Nephron (organoid): ENCODE measurements at regions not wholly inside any gene's neighbourhood (a gene's known extent, or its start where the extent isn't known, plus 50 kb on each side); places are given as distances from the start of the nearest gene placed in this dataset.

ENCODE experiments used
- H3K27ac Mint-ChIP-seq, 3 experiments: 2 replicates each; pipeline ENCODE4 v1.8.0; 2020; ENCODE audit warnings: mixed read lengths in 3 of 3, mild to moderate bottlenecking in 2 of 3, moderate library complexity in 1 of 3
- H3K27me3 Mint-ChIP-seq: 2 replicates; pipeline ENCODE4 v1.8.0; 2021; ENCODE audit warnings: low read depth, mild to moderate bottlenecking, moderate library complexity, mixed read lengths
- H3K36me3 Mint-ChIP-seq: 2 replicates; pipeline ENCODE4 v1.8.0; 2020; ENCODE audit warnings: low read depth, mixed read lengths
- H3K4me1 Mint-ChIP-seq: 2 replicates; pipeline ENCODE4 v1.8.0; 2020; ENCODE audit warnings: mixed read lengths
- H3K4me3 Mint-ChIP-seq, 3 experiments: 2 replicates each; pipeline ENCODE4 v1.8.0; 2020; ENCODE audit warnings: mild to moderate bottlenecking in 3 of 3, mixed read lengths in 3 of 3, moderate library complexity in 2 of 3
- H3K9me3 Mint-ChIP-seq: 2 replicates; pipeline ENCODE4 v1.8.0; 2020; ENCODE audit warnings: mixed read lengths
- TF ChIP-seq, protein P1 (sequence below), 3 experiments: fragments of 200-600 bp; sonication (generic); IDR thresholded peaks; one replicate each; pipeline ENCODE4 v1.5.0; 2021; ENCODE audit warnings: antibody characterized with exemption in 3 of 3; ENCODE audit not compliant: unreplicated experiment in 3 of 3

DNA sequence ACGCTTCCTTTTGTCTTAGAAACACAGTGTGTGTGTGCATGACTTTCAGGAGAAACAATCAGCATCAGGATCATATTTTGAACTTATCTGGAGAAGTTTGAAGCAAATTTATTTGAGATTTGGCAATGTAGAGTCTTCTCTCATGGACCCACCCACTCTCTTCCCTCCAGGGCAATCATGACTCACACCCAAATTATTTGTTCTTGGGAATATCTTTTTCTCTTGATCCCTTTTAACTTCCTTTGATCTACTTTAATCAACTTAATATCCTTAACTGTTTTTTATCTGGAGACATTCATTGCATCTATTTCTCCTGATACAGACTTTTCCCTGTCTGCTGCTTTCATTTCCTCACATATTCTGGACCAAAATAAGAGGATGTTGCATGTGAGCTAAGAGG lies 1174.3 kb downstream of the GATA3 start:
- Mint-ChIP-seq H3K9me3 (no peaks in the 10 kb centered on the region), H3K4me3 (no peak overlapping the region), H3K27me3 (peaks cover 19% of the 10 kb centered on the region), H3K36me3 (no peaks in the 10 kb centered on the region), H3K4me1 (no peaks in the 10 kb centered on the region), H3K27ac (no peak overlapping the region)
- TF ChIP-seq, protein P1, sequence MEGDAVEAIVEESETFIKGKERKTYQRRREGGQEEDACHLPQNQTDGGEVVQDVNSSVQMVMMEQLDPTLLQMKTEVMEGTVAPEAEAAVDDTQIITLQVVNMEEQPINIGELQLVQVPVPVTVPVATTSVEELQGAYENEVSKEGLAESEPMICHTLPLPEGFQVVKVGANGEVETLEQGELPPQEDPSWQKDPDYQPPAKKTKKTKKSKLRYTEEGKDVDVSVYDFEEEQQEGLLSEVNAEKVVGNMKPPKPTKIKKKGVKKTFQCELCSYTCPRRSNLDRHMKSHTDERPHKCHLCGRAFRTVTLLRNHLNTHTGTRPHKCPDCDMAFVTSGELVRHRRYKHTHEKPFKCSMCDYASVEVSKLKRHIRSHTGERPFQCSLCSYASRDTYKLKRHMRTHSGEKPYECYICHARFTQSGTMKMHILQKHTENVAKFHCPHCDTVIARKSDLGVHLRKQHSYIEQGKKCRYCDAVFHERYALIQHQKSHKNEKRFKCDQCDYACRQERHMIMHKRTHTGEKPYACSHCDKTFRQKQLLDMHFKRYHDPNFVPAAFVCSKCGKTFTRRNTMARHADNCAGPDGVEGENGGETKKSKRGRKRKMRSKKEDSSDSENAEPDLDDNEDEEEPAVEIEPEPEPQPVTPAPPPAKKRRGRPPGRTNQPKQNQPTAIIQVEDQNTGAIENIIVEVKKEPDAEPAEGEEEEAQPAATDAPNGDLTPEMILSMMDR (IDR thresholded peaks at IDR 0.05; ENCODE audit: unreplicated experiment in 3 of 3): no peak

GRCh38 chr10:9229702-9230244 lies 1175.3 kb downstream of the GATA3 start:
- no peak overlapping the region for H3K27ac Mint-ChIP-seq
- peaks cover 16% of the 10 kb centered on the region for H3K27me3 Mint-ChIP-seq
- H3K36me3 Mint-ChIP-seq: no peaks in the 10 kb centered on the region
- H3K4me1 Mint-ChIP-seq: no peaks in the 10 kb centered on the region
- no peak overlapping the region for H3K4me3 Mint-ChIP-seq
- H3K9me3 Mint-ChIP-seq: no peaks in the 10 kb centered on the region
- TF ChIP-seq, protein P1 (IDR thresholded peaks at IDR 0.05; ENCODE audit: unreplicated experiment in 3 of 3): no peak

GRCh38 chr10:9230625-9231024 lies 1176.1 kb downstream of the GATA3 start:
- no peaks in the 10 kb centered on the region for H3K4me1 Mint-ChIP-seq
- H3K27me3 Mint-ChIP-seq: peaks cover 16% of the 10 kb centered on the region
- H3K27ac Mint-ChIP-seq: no peak overlapping the region
- H3K9me3 Mint-ChIP-seq: no peaks in the 10 kb centered on the region
- no peaks in the 10 kb centered on the region for H3K36me3 Mint-ChIP-seq
- TF ChIP-seq, protein P1 (IDR thresholded peaks at IDR 0.05; ENCODE audit: unreplicated experiment in 3 of 3): no peak
- no peak overlapping the region for H3K4me3 Mint-ChIP-seq

DNA sequence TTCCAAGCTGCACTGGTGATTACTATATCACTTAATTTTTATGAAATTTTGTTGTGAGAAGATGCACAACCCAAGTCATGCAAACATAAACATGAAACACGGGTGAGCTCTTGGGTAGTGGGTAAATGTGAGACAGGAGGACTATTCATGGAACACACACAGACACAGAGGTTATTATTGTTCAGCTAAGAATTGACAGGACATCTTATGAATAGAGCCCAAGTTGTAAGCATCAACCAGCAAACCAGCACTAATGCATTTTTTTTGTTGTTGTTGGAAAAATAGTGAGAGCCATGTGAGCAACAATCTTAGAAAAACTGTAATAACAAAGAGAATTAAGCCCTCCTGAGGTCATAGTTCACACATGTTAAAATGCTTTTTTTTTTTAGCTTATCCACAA lies 1179.7 kb downstream of the GATA3 start:
- Mint-ChIP-seq H3K9me3 (no peaks in the 10 kb centered on the region), H3K27me3 (peaks cover 8% of the 10 kb centered on the region), H3K36me3 (no peaks in the 10 kb centered on the region), H3K4me1 (no peaks in the 10 kb centered on the region), H3K4me3 (no peak overlapping the region), H3K27ac (no peak overlapping the region)
- TF ChIP-seq, protein P1 (IDR thresholded peaks at IDR 0.05; ENCODE audit: unreplicated experiment in 3 of 3): no peak

DNA sequence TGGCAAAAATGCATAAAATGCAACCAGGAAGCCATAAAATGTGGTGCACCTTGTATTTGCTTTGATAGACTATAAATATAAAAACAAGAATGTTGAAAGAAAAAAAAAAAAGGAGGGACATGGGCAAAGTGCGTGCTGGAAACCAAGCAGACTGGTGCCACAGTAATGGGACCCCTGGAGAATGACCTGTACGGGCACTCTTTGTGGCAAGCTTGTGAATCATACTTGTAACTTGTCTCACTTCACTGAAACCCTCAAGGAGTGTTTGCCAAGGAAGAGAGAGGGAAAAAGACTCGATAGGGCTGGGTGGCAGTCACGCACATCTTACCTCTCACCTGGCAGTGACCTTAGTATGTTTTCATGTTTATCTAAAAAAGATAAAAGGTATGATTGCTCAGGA lies 1183.6 kb downstream of the GATA3 start:
- H3K36me3 Mint-ChIP-seq: no peaks in the 10 kb centered on the region
- peak overlapping the region in 1 of 3 experiments; percentile 73 for H3K27ac Mint-ChIP-seq
- no peak overlapping the region for H3K4me3 Mint-ChIP-seq
- TF ChIP-seq, protein P1 (IDR thresholded peaks at IDR 0.05; ENCODE audit: unreplicated experiment in 3 of 3): no peak
- no peaks in the 10 kb centered on the region for H3K4me1 Mint-ChIP-seq
- no peaks in the 10 kb centered on the region for H3K27me3 Mint-ChIP-seq
- H3K9me3 Mint-ChIP-seq: no peaks in the 10 kb centered on the region

GRCh38 chr10:9239298-9239697 lies 1184.8 kb downstream of the GATA3 start:
- peaks cover 6% of the 10 kb centered on the region for H3K4me1 Mint-ChIP-seq
- no peak overlapping the region for H3K4me3 Mint-ChIP-seq
- no peaks in the 10 kb centered on the region for H3K9me3 Mint-ChIP-seq
- H3K36me3 Mint-ChIP-seq: no peaks in the 10 kb centered on the region
- TF ChIP-seq, protein P1 (IDR thresholded peaks at IDR 0.05; ENCODE audit: unreplicated experiment in 3 of 3): no peak
- H3K27ac Mint-ChIP-seq: peak overlapping the region in 2 of 3 experiments; percentile 42 to 62
- H3K27me3 Mint-ChIP-seq: no peaks in the 10 kb centered on the region
